B cell (primary cell): ENCODE measurements at regions not wholly inside any gene's neighbourhood (a gene's known extent, or its start where the extent isn't known, plus 50 kb on each side); places are given as distances from the start of the nearest gene placed in this dataset.

Experiments
- CTCF ChIP-seq: fragments of 200-600 bp; IDR thresholded peaks from one replicate; pipeline ENCODE4 v1.8.0; 2022; ENCODE audit warnings: antibody characterized with exemption, mild to moderate bottlenecking
- EZH2 ChIP-seq: IDR thresholded peaks from 2 replicates; pipeline ENCODE4 v1.6.1; 2012; ENCODE audit warnings: borderline replicate concordance, low read depth, mild to moderate bottlenecking, moderate library complexity, low read length; ENCODE audit not compliant: insufficient read depth, poor library complexity, severe bottlenecking

GRCh38 chrX:148290931-148291330 lies 209.5 kb upstream of the AFF2 start:
- TF ChIP-seq CTCF = no peak
- TF ChIP-seq EZH2 = no peak
